HepG2 (cell line): ENCODE measurements at regions not wholly inside any gene's neighbourhood (a gene's known extent, or its start where the extent isn't known, plus 50 kb on each side); places are given as distances from the start of the nearest gene placed in this dataset.

Experiments used
- ATAC-seq: fragments of 200-7000 bp; cut with Tn5 transposase; 3 replicates; pipeline ENCODE4 v1.9.1; 2020; ENCODE audit warnings: mild to moderate bottlenecking, moderate library complexity
- BruUV-seq: library from RNA; stranded (reverse); fragments of 400-500 nt; replicated peaks from 2 replicates; lab custom pipeline; 2021; lab: Mats Ljungman, UMichigan
- CTCF ChIA-PET: fragments of 300-600 bp; formaldehyde crosslinking; extraction: SDS; loops from one replicate; lab custom pipeline; 2021; ENCODE audit warnings: low total read pairs, inconsistent platforms, low intra/inter-chr PET ratio; lab: Yijun Ruan, JAX
- POLR2A ChIA-PET: fragments of 350-600 bp; sonication (Branson Sonifier 250); formaldehyde crosslinking; loops from one replicate; lab custom pipeline; 2020; ENCODE audit warnings: antibody characterized with exemption, inconsistent platforms; lab: Yijun Ruan, JAX
- DNase-seq: peaks from one replicate; pipeline ENCODE4 v3.0.0-alpha.2; 2015; ENCODE audit warnings: low spot score
- FAIRE-seq: peaks from 3 replicates; lab custom pipeline; 2011; peaks lifted over from hg19 to GRCh38; lab: Jason Lieb, UNC
- H2AFZ ChIP-seq: one replicate; pipeline ENCODE4 v1.6.1; 2011; ENCODE audit warnings: low read length, inconsistent platforms
- H3K27ac ChIP-seq: fragments of 300-600 bp; 3 replicates; pipeline ENCODE4 v1.8.0; 2011; ENCODE audit warnings: mixed run types, mild to moderate bottlenecking, mixed read lengths, low read length, inconsistent platforms; ENCODE audit not compliant: insufficient read depth; ENCODE audit errors: extremely low read length
- H3K27me3 ChIP-seq, 2 experiments: fragments of 200-600 bp in 1 of 2; 2 replicates in 1 of 2; 3 replicates in 1 of 2; pipeline versions ENCODE4 v1.6.0 to v1.8.0; 2011; ENCODE audit warnings: low read length in 2 of 2, mild to moderate bottlenecking in 2 of 2, moderate library complexity in 2 of 2, inconsistent platforms in 1 of 2; ENCODE audit not compliant: insufficient read depth in 2 of 2, control insufficient read depth in 1 of 2
- H3K36me3 ChIP-seq, 2 experiments: fragments of 200-600 bp in 1 of 2; replicated peaks in 1 of 2; 2 replicates in 1 of 2; 3 replicates in 1 of 2; pipeline versions ENCODE4 v1.5.1 to v1.8.0; 2011; ENCODE audit warnings: low read length in 2 of 2, inconsistent platforms in 1 of 2; ENCODE audit not compliant: insufficient read depth in 2 of 2, control insufficient read depth in 1 of 2
- H3K4me1 ChIP-seq: 2 replicates; pipeline ENCODE4 v1.5.1; 2012; ENCODE audit warnings: low read length, inconsistent platforms; ENCODE audit not compliant: insufficient read depth
- H3K4me2 ChIP-seq: 2 replicates; pipeline ENCODE4 v1.6.0; 2011; ENCODE audit warnings: low read depth, low read length, inconsistent platforms
- H3K4me3 ChIP-seq, 3 experiments: fragments of 200-600 bp in 1 of 3; sonication (generic), shearing (Covaris generic) in 1 of 3; replicated peaks in 1 of 3; 2 replicates each; pipeline ENCODE4 v1.5.1; 2011 to 2016; ENCODE audit warnings: low read length in 3 of 3, inconsistent platforms in 2 of 3, low read depth in 2 of 3, mild to moderate bottlenecking in 2 of 3, control low read depth in 1 of 3, mixed read lengths in 1 of 3; ENCODE audit not compliant: insufficient read depth in 1 of 3
- H3K79me2 ChIP-seq: one replicate; pipeline ENCODE4 v1.6.1; 2011; ENCODE audit warnings: low read length, inconsistent platforms; ENCODE audit not compliant: insufficient read depth
- H3K9ac ChIP-seq: 2 replicates; pipeline ENCODE4 v1.6.0; 2011; ENCODE audit warnings: mild to moderate bottlenecking, low read depth, low read length, inconsistent platforms; ENCODE audit not compliant: insufficient read depth
- H3K9me3 ChIP-seq: 2 replicates; pipeline ENCODE4 v1.5.1; 2012; ENCODE audit warnings: mild to moderate bottlenecking, low read length
- H4K20me1 ChIP-seq: 2 replicates; pipeline ENCODE4 v1.6.0; 2011; ENCODE audit warnings: inconsistent platforms, mild to moderate bottlenecking, low read length, moderate library complexity; ENCODE audit not compliant: insufficient read depth
- HMGXB4 ChIP-seq, 2 experiments: sonication (generic) in 1 of 2; formaldehyde crosslinking in 1 of 2; IDR thresholded peaks; 2 replicates each; pipeline versions ENCODE4 v1.4.0 to v1.6.1; 2018 to 2020; ENCODE audit warnings: missing genetic modification reagents in 2 of 2, borderline replicate concordance in 1 of 2, low read depth in 1 of 2, mild to moderate bottlenecking in 1 of 2, missing biosample characterization in 1 of 2
- REPIN1 ChIP-seq: sonication (generic); formaldehyde crosslinking; IDR thresholded peaks from 2 replicates; pipeline ENCODE4 v1.8.0; 2022; ENCODE audit warnings: missing genetic modification reagents, low read depth, mild to moderate bottlenecking, borderline replicate concordance
- TSC22D2 ChIP-seq: sonication (generic); formaldehyde crosslinking; IDR thresholded peaks from 2 replicates; pipeline ENCODE4 v1.5.1; 2020; ENCODE audit warnings: missing genetic modification reagents, mild to moderate bottlenecking, borderline replicate concordance
- ZBTB43 ChIP-seq: sonication (generic); formaldehyde crosslinking; conservative IDR thresholded peaks from 2 replicates; pipeline ENCODE4 v1.4.0; 2020; ENCODE audit warnings: missing genetic modification reagents
- ZNF30 ChIP-seq: sonication (generic); formaldehyde crosslinking; IDR thresholded peaks from 2 replicates; pipeline ENCODE4 v1.5.0; 2020; ENCODE audit warnings: mild to moderate bottlenecking, missing genetic modification reagents
- ZNF772 ChIP-seq: sonication (generic); formaldehyde crosslinking; IDR thresholded peaks from 2 replicates; pipeline ENCODE4 v1.5.0; 2020; ENCODE audit warnings: mild to moderate bottlenecking, missing genetic modification reagents
- WGBS: methylation state at CpG from one replicate; pipeline ENCODE4 v1.1.6; 2017; ENCODE audit warnings: low lambda C conversion rate; 5-methylcytosine and 5-hydroxymethylcytosine counted together
- in situ Hi-C: cut with HindIII; loops from 2 replicates; pipeline ENCODE4 v1.10.0; 2017; ENCODE audit warnings: low pct_unique_long_range_greater_than_20kb; ENCODE audit not compliant: extremely low pct_ligation_motif_present
- intact Hi-C: fragments of 100-400 bp; cut with micrococcal nuclease; formaldehyde crosslinking; loops from one replicate; pipeline ENCODE4 v1.10.0; 2022; ENCODE audit not compliant: unreplicated experiment

DNA sequence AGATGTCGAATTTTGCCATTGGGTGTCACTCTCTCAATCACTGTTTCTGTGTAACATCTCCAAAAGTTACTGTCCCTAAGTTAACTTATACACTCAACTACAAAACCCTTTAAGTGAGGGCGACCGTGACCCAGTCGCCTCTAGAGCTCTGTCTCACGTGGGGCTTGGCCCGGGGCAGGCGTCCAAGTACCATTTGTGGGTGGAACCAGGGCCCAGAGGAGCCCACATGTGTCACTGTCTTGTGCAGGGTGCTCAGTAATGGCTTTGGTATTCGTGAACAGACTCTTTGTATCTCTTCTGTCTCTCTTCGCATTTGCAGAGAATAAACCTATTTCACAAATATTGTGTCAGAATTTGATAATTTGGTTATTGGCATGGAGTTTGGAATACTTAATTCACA lies 109.9 kb upstream of the THBS2 start:
- Histone ChIP-seq H2AFZ (no peak overlapping the region), H4K20me1 (no peaks in the 10 kb centered on the region), H3K36me3 (no peaks in the 10 kb centered on the region), H3K4me2 (no peak overlapping the region), H3K79me2 (no peaks in the 10 kb centered on the region), H3K4me3 (no peak overlapping the region), H3K9ac (no peak overlapping the region), H3K9me3 (no peaks in the 10 kb centered on the region), H3K4me1 (no peaks in the 10 kb centered on the region), H3K27me3 (peaks cover 0 to 12% of the 10 kb centered on the region in 2 experiments; a peak in 3 of 5 replicates), H3K27ac (no peak overlapping the region)
- TF ChIP-seq ZBTB43 (CRISPR knock-in tag) (no peak), TSC22D2 (no peak), REPIN1 (CRISPR knock-in tag) (no peak), ZNF30 (CRISPR knock-in tag) (no peak), HMGXB4 (CRISPR knock-in tag; IDR thresholded peaks at IDR 0.05; ENCODE audit: borderline replicate concordance in 1 of 2, low read depth in 1 of 2) (no peak), ZNF772 (CRISPR knock-in tag) (no peak)
- BruUV-seq: no TSS peak
- ChIA-PET POLR2A (no interaction called here), CTCF (no interaction called here)
- FAIRE-seq: no peak
- in situ Hi-C loops (no loop called here), intact Hi-C loops (no loop called here)
- DNase-seq: no peak
- WGBS: 23% methylated on average over 9 of the region's 9 CpGs
- no peak for ATAC-seq
